GM12878 (cell line): ENCODE measurements at regions not wholly inside any gene's neighbourhood (a gene's known extent, or its start where the extent isn't known, plus 50 kb on each side); places are given as distances from the start of the nearest gene placed in this dataset.
A peak's percentile ranks its signal among the peaks of the same experiment; 100 is the strongest.

Source experiments
- ATAC-seq: fragments of 200-7000 bp; cut with Tn5 transposase; 3 replicates; pipeline ENCODE4 v1.9.1; 2020; ENCODE audit warnings: mild to moderate bottlenecking, moderate library complexity
- BruUV-seq: library from RNA; stranded (reverse); fragments of 400-500 nt; replicated peaks from 2 replicates; lab custom pipeline; 2021; lab: Mats Ljungman, UMichigan
- CTCF ChIA-PET: fragments of 300-600 bp; sonication (Branson Sonifier 250); formaldehyde crosslinking; extraction: SDS; loops from one replicate; lab custom pipeline; 2021; ENCODE audit warnings: inconsistent platforms; lab: Yijun Ruan, JAX
- POLR2A ChIA-PET: fragments of 350-600 bp; formaldehyde crosslinking; extraction: SDS; loops from one replicate; lab custom pipeline; 2021; ENCODE audit warnings: inconsistent platforms; lab: Charles Lee
- RAD21 ChIA-PET: fragments of 300-600 bp; sonication (Branson Sonifier 250); formaldehyde crosslinking; loops from one replicate; lab custom pipeline; 2023; ENCODE audit warnings: antibody characterized with exemption; ENCODE audit not compliant: unreplicated experiment; lab: Charles Lee
- SMC1A ChIA-PET: fragments of 300-600 bp; sonication (Branson Sonifier 250); formaldehyde crosslinking; loops from one replicate; lab custom pipeline; 2023; ENCODE audit not compliant: unreplicated experiment, uncharacterized antibody; lab: Charles Lee
- DNase-seq: peaks from one replicate; pipeline ENCODE4 v3.0.0-alpha.2; 2011; ENCODE audit warnings: low read depth, low spot score
- FAIRE-seq: peaks from 3 replicates; lab custom pipeline; 2011; peaks lifted over from hg19 to GRCh38; lab: Jason Lieb, UNC
- H2AFZ ChIP-seq: 2 replicates; pipeline ENCODE4 v1.6.0; 2011; ENCODE audit warnings: low read depth, low read length, control low read depth; ENCODE audit not compliant: control insufficient read depth
- H3K27ac ChIP-seq: 2 replicates; pipeline ENCODE4 v1.5.1; 2011; ENCODE audit warnings: control low read depth; ENCODE audit not compliant: control insufficient read depth, insufficient read depth
- H3K27me3 ChIP-seq, 2 experiments: replicated peaks in 1 of 2; 2 replicates each; pipeline versions ENCODE4 v1.6.0 to v1.6.1; 2011; ENCODE audit warnings: low read length in 1 of 2; ENCODE audit not compliant: control insufficient read depth in 2 of 2, insufficient read depth in 2 of 2
- H3K36me3 ChIP-seq, 2 experiments: 2 replicates each; pipeline ENCODE4 v1.5.1; 2011; ENCODE audit warnings: low read length in 1 of 2; ENCODE audit not compliant: control insufficient read depth in 2 of 2, insufficient read depth in 2 of 2
- H3K4me1 ChIP-seq: 2 replicates; pipeline ENCODE4 v1.6.1; 2011; ENCODE audit warnings: mild to moderate bottlenecking, low read length, moderate library complexity, mixed read lengths; ENCODE audit not compliant: control insufficient read depth, insufficient read depth
- H3K4me2 ChIP-seq: 2 replicates; pipeline ENCODE4 v1.6.0; 2011; ENCODE audit warnings: control low read depth; ENCODE audit not compliant: control insufficient read depth, insufficient read depth
- H3K4me3 ChIP-seq: fragments of 200-600 bp; sonication (generic); 2 replicates; pipeline ENCODE4 v1.5.1; 2016
- H3K79me2 ChIP-seq: 2 replicates; pipeline ENCODE4 v1.6.0; 2011; ENCODE audit warnings: low read length; ENCODE audit not compliant: control insufficient read depth, insufficient read depth
- H3K9ac ChIP-seq: 2 replicates; pipeline ENCODE4 v1.8.0; 2011; ENCODE audit warnings: low read length, control low read depth, mixed read lengths; ENCODE audit not compliant: control insufficient read depth, insufficient read depth
- H3K9me3 ChIP-seq: replicated peaks from 3 replicates; pipeline ENCODE4 v1.5.1; 2011; ENCODE audit warnings: mild to moderate bottlenecking, low read length; ENCODE audit not compliant: control insufficient read depth, insufficient read depth
- H4K20me1 ChIP-seq: 2 replicates; pipeline ENCODE4 v1.6.0; 2011; ENCODE audit not compliant: control insufficient read depth, insufficient read depth
- CTCF ChIP-seq, 3 experiments: IDR thresholded peaks in 2 of 3; conservative IDR thresholded peaks in 1 of 3; 2 replicates each; pipeline ENCODE4 v1.5.1; 2011; ENCODE audit warnings: low read depth in 3 of 3, low read length in 3 of 3, mild to moderate bottlenecking in 3 of 3, control low read depth in 2 of 3, moderate library complexity in 2 of 3, inconsistent platforms in 1 of 3, mixed read lengths in 1 of 3; ENCODE audit not compliant: control insufficient read depth in 2 of 3, insufficient read depth in 1 of 3; ENCODE audit errors: extremely low read depth in 1 of 3
- EGR1 ChIP-seq, 2 experiments: IDR thresholded peaks; 1 replicate in 1 of 2; 2 replicates in 1 of 2; pipeline ENCODE4 v1.6.1; 2011 to 2012; ENCODE audit warnings: low read depth in 2 of 2, low read length in 2 of 2, borderline replicate concordance in 1 of 2, mild to moderate bottlenecking in 1 of 2, moderate library complexity in 1 of 2
- IKZF2 ChIP-seq, 2 experiments: fragments of 450-650 bp; IDR thresholded peaks; 2 replicates each; pipeline ENCODE4 v1.6.1; 2017; ENCODE audit warnings: mild to moderate bottlenecking in 2 of 2, moderate library complexity in 2 of 2
- KLF5 ChIP-seq: fragments of 450-650 bp; IDR thresholded peaks from 2 replicates; pipeline ENCODE4 v1.6.1; 2014; ENCODE audit warnings: mild to moderate bottlenecking; ENCODE audit not compliant: partially characterized antibody
- MEF2A ChIP-seq: IDR thresholded peaks from 2 replicates; pipeline ENCODE4 v1.6.1; 2011; ENCODE audit warnings: low read depth, mild to moderate bottlenecking, low read length, moderate library complexity; ENCODE audit not compliant: insufficient read depth
- MYC ChIP-seq: IDR thresholded peaks from 2 replicates; pipeline ENCODE4 v1.6.1; 2011; ENCODE audit warnings: mild to moderate bottlenecking, low read length, moderate library complexity, inconsistent platforms; ENCODE audit not compliant: insufficient read depth, insufficient replicate concordance, insufficient read length, severe bottlenecking
- PRDM15 ChIP-seq: fragments of 450-650 bp; formaldehyde crosslinking; IDR thresholded peaks from 2 replicates; pipeline ENCODE4 v1.4.0; 2020; ENCODE audit warnings: mild to moderate bottlenecking, moderate library complexity
- RAD21 ChIP-seq: IDR thresholded peaks from 2 replicates; pipeline ENCODE4 v1.6.1; 2011; ENCODE audit warnings: mild to moderate bottlenecking, low read depth, low read length, moderate library complexity; ENCODE audit not compliant: insufficient read depth
- SMAD1 ChIP-seq: fragments of 450-650 bp; IDR thresholded peaks from 2 replicates; pipeline ENCODE4 v1.6.1; 2018; ENCODE audit warnings: mild to moderate bottlenecking, low read depth; ENCODE audit not compliant: partially characterized antibody
- WGBS: methylation state at CpG from one replicate; pipeline ENCODE4 v1.1.6; 2016; ENCODE audit warnings: low lambda C conversion rate; ENCODE audit not compliant: insufficient replicate concordance, insufficient coverage; ENCODE audit errors: missing lambda C conversion rate; 5-methylcytosine and 5-hydroxymethylcytosine counted together
- in situ Hi-C: fragments of 300-500 bp; cut with MboI; formaldehyde crosslinking; loops from 9 replicates; pipeline ENCODE4 v1.14.3; 2018; ENCODE audit warnings: mixed read lengths
- intact Hi-C: fragments of 100-400 bp; cut with micrococcal nuclease; formaldehyde crosslinking; loops from one replicate; pipeline ENCODE4 v1.14.2; 2022; ENCODE audit not compliant: unreplicated experiment
- TF ChIP-seq, protein P1 (sequence below): IDR thresholded peaks from 2 replicates; pipeline ENCODE4 v1.6.1; 2012; ENCODE audit warnings: mild to moderate bottlenecking, low read depth, low read length
- TF ChIP-seq, protein P2 (sequence below): IDR thresholded peaks from 2 replicates; pipeline ENCODE4 v1.6.1; 2012; ENCODE audit warnings: low read depth, low read length, improper control_type of control experiment

GRCh38 chr16:75801307-75801706 is 75.0 kb upstream of the CPHXL start:
- Histone ChIP-seq H3K27me3 (no peaks in the 10 kb centered on the region), H4K20me1 (no peaks in the 10 kb centered on the region), H3K9ac (no peak overlapping the region), H3K79me2 (no peaks in the 10 kb centered on the region), H3K4me2 (no peak overlapping the region), H3K36me3 (no peaks in the 10 kb centered on the region), H3K9me3 (no peaks in the 10 kb centered on the region), H3K4me3 (no peak overlapping the region), H3K27ac (no peak overlapping the region), H2AFZ (no peak overlapping the region), H3K4me1 (0 out of 2 replicates have a peak, but pooled peaks cover 3% of the 10 kb centered on the region)
- no peak for ATAC-seq
- WGBS: 0% methylated on average over 3 of the region's 3 CpGs
- no peak for FAIRE-seq
- ChIA-PET RAD21 (no interaction called here), POLR2A (no interaction called here), SMC1A (interaction anchor here (0.7 kb wide), 1 partner anchor 1370 kb away, joined by 3 read pairs; no protein-coding TSS in a partner anchor), CTCF (interaction anchor here (1.0 to 1.4 kb wide), 3 partner anchors 852 to 1369 kb away, joined by 3 to 6 read pairs (median 4); no protein-coding TSS in a partner anchor)
- no peak for DNase-seq
- in situ Hi-C loops (no loop called here), intact Hi-C loops (no loop called here)
- TF ChIP-seq EGR1 (IDR thresholded peaks at IDR 0.05; ENCODE audit: borderline replicate concordance in 1 of 2, low read depth in 2 of 2, low read length in 2 of 2): no peak
- TF ChIP-seq, protein P1, sequence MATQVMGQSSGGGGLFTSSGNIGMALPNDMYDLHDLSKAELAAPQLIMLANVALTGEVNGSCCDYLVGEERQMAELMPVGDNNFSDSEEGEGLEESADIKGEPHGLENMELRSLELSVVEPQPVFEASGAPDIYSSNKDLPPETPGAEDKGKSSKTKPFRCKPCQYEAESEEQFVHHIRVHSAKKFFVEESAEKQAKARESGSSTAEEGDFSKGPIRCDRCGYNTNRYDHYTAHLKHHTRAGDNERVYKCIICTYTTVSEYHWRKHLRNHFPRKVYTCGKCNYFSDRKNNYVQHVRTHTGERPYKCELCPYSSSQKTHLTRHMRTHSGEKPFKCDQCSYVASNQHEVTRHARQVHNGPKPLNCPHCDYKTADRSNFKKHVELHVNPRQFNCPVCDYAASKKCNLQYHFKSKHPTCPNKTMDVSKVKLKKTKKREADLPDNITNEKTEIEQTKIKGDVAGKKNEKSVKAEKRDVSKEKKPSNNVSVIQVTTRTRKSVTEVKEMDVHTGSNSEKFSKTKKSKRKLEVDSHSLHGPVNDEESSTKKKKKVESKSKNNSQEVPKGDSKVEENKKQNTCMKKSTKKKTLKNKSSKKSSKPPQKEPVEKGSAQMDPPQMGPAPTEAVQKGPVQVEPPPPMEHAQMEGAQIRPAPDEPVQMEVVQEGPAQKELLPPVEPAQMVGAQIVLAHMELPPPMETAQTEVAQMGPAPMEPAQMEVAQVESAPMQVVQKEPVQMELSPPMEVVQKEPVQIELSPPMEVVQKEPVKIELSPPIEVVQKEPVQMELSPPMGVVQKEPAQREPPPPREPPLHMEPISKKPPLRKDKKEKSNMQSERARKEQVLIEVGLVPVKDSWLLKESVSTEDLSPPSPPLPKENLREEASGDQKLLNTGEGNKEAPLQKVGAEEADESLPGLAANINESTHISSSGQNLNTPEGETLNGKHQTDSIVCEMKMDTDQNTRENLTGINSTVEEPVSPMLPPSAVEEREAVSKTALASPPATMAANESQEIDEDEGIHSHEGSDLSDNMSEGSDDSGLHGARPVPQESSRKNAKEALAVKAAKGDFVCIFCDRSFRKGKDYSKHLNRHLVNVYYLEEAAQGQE: no peak
- peak in 1 of 3 experiments; percentile 18; a peak in 2 of 6 replicates for TF ChIP-seq CTCF (IDR thresholded peaks at IDR 0.05 in 2 of 3, conservative IDR thresholded peaks at IDR 0.05 in 1 of 3; ENCODE audit: control insufficient read depth in 2 of 3, extremely low read depth in 1 of 3, insufficient read depth in 1 of 3, low read depth in 3 of 3, low read length in 3 of 3)
- no peak for TF ChIP-seq SMAD1
- TF ChIP-seq RAD21: 0 out of 2 replicates have a peak, but pooled peaks have one; percentile 14
- no peak for TF ChIP-seq IKZF2 (IDR thresholded peaks at IDR 0.05)
- TF ChIP-seq KLF5: no peak
- TF ChIP-seq MYC: no peak
- TF ChIP-seq, protein P2, sequence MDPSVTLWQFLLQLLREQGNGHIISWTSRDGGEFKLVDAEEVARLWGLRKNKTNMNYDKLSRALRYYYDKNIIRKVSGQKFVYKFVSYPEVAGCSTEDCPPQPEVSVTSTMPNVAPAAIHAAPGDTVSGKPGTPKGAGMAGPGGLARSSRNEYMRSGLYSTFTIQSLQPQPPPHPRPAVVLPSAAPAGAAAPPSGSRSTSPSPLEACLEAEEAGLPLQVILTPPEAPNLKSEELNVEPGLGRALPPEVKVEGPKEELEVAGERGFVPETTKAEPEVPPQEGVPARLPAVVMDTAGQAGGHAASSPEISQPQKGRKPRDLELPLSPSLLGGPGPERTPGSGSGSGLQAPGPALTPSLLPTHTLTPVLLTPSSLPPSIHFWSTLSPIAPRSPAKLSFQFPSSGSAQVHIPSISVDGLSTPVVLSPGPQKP: no peak
- no peak for TF ChIP-seq MEF2A
- no peak for TF ChIP-seq PRDM15 (CRISPR knock-in tag)
- no TSS peak for BruUV-seq
